Endothelial cell of umbilical vein (primary cell): ENCODE measurements at regions not wholly inside any gene's neighbourhood (a gene's known extent, or its start where the extent isn't known, plus 50 kb on each side); places are given as distances from the start of the nearest gene placed in this dataset.

Source experiments
- BruUV-seq: library from RNA; stranded (reverse); fragments of 400-500 nt; replicated peaks from 2 replicates; lab custom pipeline; 2021; lab: Mats Ljungman, UMichigan
- CTCF ChIA-PET: fragments of 300-600, 350-600 bp; sonication (Branson Sonifier 250); formaldehyde crosslinking; loops from one replicate; lab custom pipeline; 2021; ENCODE audit warnings: antibody characterized with exemption, inconsistent platforms; lab: Charles Lee
- POLR2A ChIA-PET: fragments of 300-600, 350-600 bp; sonication (Branson Sonifier 250); formaldehyde crosslinking; loops from one replicate; lab custom pipeline; 2021; ENCODE audit warnings: antibody characterized with exemption, inconsistent platforms; lab: Charles Lee
- DNase-seq: peaks from one replicate; pipeline ENCODE4 v3.0.0-alpha.2; 2011; ENCODE audit warnings: low read depth, low spot score
- FAIRE-seq: peaks from 2 replicates; lab custom pipeline; 2011; peaks lifted over from hg19 to GRCh38; lab: Jason Lieb, UNC
- H2AFZ ChIP-seq: 2 replicates; pipeline ENCODE4 v1.6.0; 2012; ENCODE audit warnings: low read depth, low read length, control low read depth, inconsistent platforms
- H3K27ac ChIP-seq: 2 replicates; pipeline ENCODE4 v1.5.1; 2011; ENCODE audit warnings: low read depth, mild to moderate bottlenecking, control low read depth, low read length, moderate library complexity; ENCODE audit not compliant: insufficient read depth
- H3K27me3 ChIP-seq, 2 experiments: 2 replicates each; pipeline versions ENCODE4 v1.6.0 to v1.6.1; 2011; ENCODE audit warnings: low read length in 2 of 2, mixed read lengths in 1 of 2; ENCODE audit not compliant: control insufficient read depth in 2 of 2, insufficient read depth in 2 of 2
- H3K36me3 ChIP-seq, 2 experiments: 2 replicates in 1 of 2; 3 replicates in 1 of 2; pipeline ENCODE4 v1.5.1; 2011; ENCODE audit warnings: low read length in 2 of 2, mild to moderate bottlenecking in 1 of 2, moderate library complexity in 1 of 2; ENCODE audit not compliant: control insufficient read depth in 2 of 2, insufficient read depth in 2 of 2; ENCODE audit errors: extremely low read depth in 1 of 2
- H3K4me1 ChIP-seq: 3 replicates; pipeline ENCODE4 v1.5.1; 2011; ENCODE audit warnings: mild to moderate bottlenecking, low read length; ENCODE audit not compliant: control insufficient read depth, insufficient read depth; ENCODE audit errors: extremely low read depth
- H3K4me2 ChIP-seq: 2 replicates; pipeline ENCODE4 v1.6.1; 2011; ENCODE audit warnings: low read length, control low read depth, mixed read lengths; ENCODE audit not compliant: insufficient read depth
- H3K4me3 ChIP-seq, 3 experiments: fragments of 200-600 bp in 1 of 3; sonication (generic), shearing (Covaris generic) in 1 of 3; replicated peaks in 1 of 3; 2 replicates each; pipeline ENCODE4 v1.5.1; 2011 to 2016; ENCODE audit warnings: control low read depth in 3 of 3, low read length in 3 of 3, mild to moderate bottlenecking in 2 of 3, inconsistent platforms in 1 of 3, low read depth in 1 of 3, moderate library complexity in 1 of 3; ENCODE audit not compliant: insufficient read depth in 1 of 3
- H3K79me2 ChIP-seq: 2 replicates; pipeline ENCODE4 v1.6.0; 2012; ENCODE audit warnings: low read length, inconsistent platforms; ENCODE audit not compliant: control insufficient read depth, insufficient read depth
- H3K9ac ChIP-seq: replicated peaks from 2 replicates; pipeline ENCODE3; 2011; ENCODE audit warnings: low read length, control low read depth; ENCODE audit not compliant: insufficient read depth; ENCODE audit errors: extremely low read depth
- H3K9me1 ChIP-seq: replicated peaks from 3 replicates; pipeline ENCODE4 v1.6.0; 2011; ENCODE audit warnings: mild to moderate bottlenecking, low read length; ENCODE audit not compliant: control insufficient read depth, insufficient read depth; ENCODE audit errors: extremely low read depth
- H3K9me3 ChIP-seq: replicated peaks from 2 replicates; pipeline ENCODE4 v1.5.1; 2012; ENCODE audit warnings: low read length, inconsistent platforms; ENCODE audit not compliant: control insufficient read depth, insufficient read depth
- H4K20me1 ChIP-seq: replicated peaks from 2 replicates; pipeline ENCODE3; 2011; ENCODE audit warnings: mild to moderate bottlenecking, low read length; ENCODE audit not compliant: control insufficient read depth, insufficient read depth; ENCODE audit errors: extremely low read depth
- EZH2 ChIP-seq: IDR thresholded peaks from 2 replicates; pipeline ENCODE4 v1.6.1; 2012; ENCODE audit warnings: borderline replicate concordance, low read depth, mild to moderate bottlenecking, moderate library complexity, low read length, inconsistent platforms; ENCODE audit not compliant: severe bottlenecking
- FOS ChIP-seq: IDR thresholded peaks from 2 replicates; pipeline ENCODE4 v1.6.1; 2011; ENCODE audit warnings: mild to moderate bottlenecking, low read length, moderate library complexity, borderline replicate concordance; ENCODE audit not compliant: insufficient read depth
- GATA2 ChIP-seq: IDR thresholded peaks from 2 replicates; pipeline ENCODE4 v1.7.0; 2011; ENCODE audit warnings: low read depth, mild to moderate bottlenecking, moderate library complexity, mixed read lengths, low read length; ENCODE audit not compliant: insufficient read length, insufficient read depth
- JUN ChIP-seq: IDR thresholded peaks from 2 replicates; pipeline ENCODE4 v1.6.1; 2011; ENCODE audit warnings: borderline replicate concordance, low read depth; ENCODE audit not compliant: insufficient read length, insufficient read depth
- MYC ChIP-seq: IDR thresholded peaks from one replicate; pipeline ENCODE4 v1.6.1; 2011; ENCODE audit warnings: mild to moderate bottlenecking, low read depth, low read length
- POLR2A ChIP-seq: IDR thresholded peaks from 2 replicates; pipeline ENCODE4 v1.6.1; 2012; ENCODE audit warnings: low read depth, mild to moderate bottlenecking, control low read depth, low read length
- POLR2AphosphoS5 ChIP-seq: IDR thresholded peaks from 2 replicates; pipeline ENCODE4 v1.6.1; 2012; ENCODE audit warnings: low read depth, mild to moderate bottlenecking, control low read depth, low read length, moderate library complexity; ENCODE audit not compliant: insufficient read depth
- dilution Hi-C: fragments of 300-500 bp; cut with MboI; formaldehyde crosslinking; loops from one replicate; pipeline ENCODE4 v1.15.0; 2019; ENCODE audit warnings: low sequenced_read_pairs; ENCODE audit not compliant: extremely low pct_ligation_motif_present
- intact Hi-C: fragments of 100-400 bp; cut with micrococcal nuclease; formaldehyde crosslinking; loops from one replicate; pipeline ENCODE4 v1.10.0; 2022
- TF ChIP-seq, protein P1 (sequence below): IDR thresholded peaks from 2 replicates; pipeline ENCODE4 v1.6.1; 2011; ENCODE audit not compliant: insufficient read depth, insufficient read length
- TF ChIP-seq, protein P2 (sequence below), 2 donors: IDR thresholded peaks; 1 replicate in 1 of 2; 2 replicates in 1 of 2; pipeline ENCODE4 v1.5.1; 2011; ENCODE audit warnings: low read length in 2 of 2, mild to moderate bottlenecking in 2 of 2, moderate library complexity in 2 of 2, control low read depth in 1 of 2, inconsistent platforms in 1 of 2, low read depth in 1 of 2; ENCODE audit not compliant: insufficient read depth in 1 of 2; ENCODE audit errors: extremely low read depth in 1 of 2

DNA sequence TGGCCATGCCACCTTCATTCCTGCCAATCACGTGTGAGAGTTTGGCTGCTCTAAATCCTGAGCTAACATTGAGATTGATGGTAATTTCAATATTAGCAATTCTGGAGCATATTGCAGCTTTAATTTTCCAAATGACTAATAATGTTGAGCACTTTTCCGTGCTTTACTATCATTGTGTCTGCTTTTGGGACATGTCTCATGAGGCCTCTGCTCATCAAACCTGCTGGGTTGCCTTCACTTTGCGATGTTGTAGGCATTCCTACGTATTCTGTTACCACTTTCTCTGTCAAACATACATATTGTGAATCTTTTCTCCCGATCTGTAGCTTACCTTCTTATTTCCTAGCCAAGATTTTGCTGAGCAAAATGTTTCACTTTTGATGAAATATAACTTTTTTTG is 466.6 kb downstream of the GALR1 start:
- H3K9me1 ChIP-seq, result no peaks in the 10 kb centered on the region
- DNase-seq, result no peak
- no peak overlapping the region for H3K27ac ChIP-seq
- H3K36me3 ChIP-seq, result no peaks in the 10 kb centered on the region
- no TSS peak for BruUV-seq
- CTCF ChIA-PET, result no interaction called here
- no peaks in the 10 kb centered on the region for H3K4me1 ChIP-seq
- POLR2A ChIA-PET, result no interaction called here
- H3K27me3 ChIP-seq, result no peaks in the 10 kb centered on the region
- no peaks in the 10 kb centered on the region for H3K79me2 ChIP-seq
- H2AFZ ChIP-seq, result no peak overlapping the region
- dilution Hi-C loops, result no loop called here
- H3K9me3 ChIP-seq, result peaks cover 2% of the 10 kb centered on the region
- no peak overlapping the region for H3K4me2 ChIP-seq
- no peak overlapping the region for H3K9ac ChIP-seq
- no peak overlapping the region for H3K4me3 ChIP-seq
- no peaks in the 10 kb centered on the region for H4K20me1 ChIP-seq
- no peak for TF ChIP-seq POLR2AphosphoS5
- TF ChIP-seq, protein P1, sequence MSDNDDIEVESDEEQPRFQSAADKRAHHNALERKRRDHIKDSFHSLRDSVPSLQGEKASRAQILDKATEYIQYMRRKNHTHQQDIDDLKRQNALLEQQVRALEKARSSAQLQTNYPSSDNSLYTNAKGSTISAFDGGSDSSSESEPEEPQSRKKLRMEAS, result no peak
- no peak for TF ChIP-seq EZH2
- TF ChIP-seq JUN, result no peak
- no peak for TF ChIP-seq GATA2
- intact Hi-C loops, result no loop called here
- FAIRE-seq, result no peak

DNA sequence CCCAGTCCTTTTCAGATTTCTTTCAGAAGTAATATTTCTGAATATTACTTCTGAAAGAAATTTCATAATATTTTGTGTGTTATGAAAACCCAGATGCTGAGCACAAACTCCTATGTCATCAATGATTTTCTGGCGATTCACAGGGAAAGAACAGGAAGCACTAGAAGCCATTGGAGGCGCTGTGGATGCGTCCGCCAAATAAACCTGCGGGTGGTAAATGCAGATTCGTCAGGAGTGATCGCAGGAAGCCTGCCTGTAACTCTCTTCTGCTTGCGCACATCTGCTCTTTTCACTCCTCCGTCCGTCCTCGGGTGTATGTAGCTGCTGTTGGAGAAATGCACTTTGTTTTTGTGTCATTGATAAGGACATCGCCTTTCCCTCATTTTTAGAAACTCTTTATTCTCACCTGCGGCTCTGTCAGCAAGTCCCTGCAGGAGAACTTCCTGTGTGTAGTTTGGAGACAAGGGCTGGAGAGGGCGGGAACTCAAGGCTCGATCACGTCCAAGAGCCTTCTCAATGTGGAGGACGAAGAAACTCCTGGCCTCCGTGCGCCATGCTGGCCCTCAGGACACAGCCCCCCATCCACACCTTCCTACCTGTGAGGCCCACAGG is 483.8 kb downstream of the GALR1 start:
- peaks cover 9% of the 10 kb centered on the region for H3K9me3 ChIP-seq
- no peak overlapping the region for H2AFZ ChIP-seq
- no peak overlapping the region for H3K4me3 ChIP-seq
- CTCF ChIA-PET, result no interaction called here
- no peaks in the 10 kb centered on the region for H3K79me2 ChIP-seq
- POLR2A ChIA-PET, result no interaction called here
- no peaks in the 10 kb centered on the region for H4K20me1 ChIP-seq
- intact Hi-C loops, result no loop called here
- H3K9me1 ChIP-seq, result no peaks in the 10 kb centered on the region
- DNase-seq, result no peak
- no peak overlapping the region for H3K4me2 ChIP-seq
- dilution Hi-C loops, result no loop called here
- no peaks in the 10 kb centered on the region for H3K27me3 ChIP-seq
- no TSS peak for BruUV-seq
- no peak for TF ChIP-seq POLR2AphosphoS5
- TF ChIP-seq, protein P2, sequence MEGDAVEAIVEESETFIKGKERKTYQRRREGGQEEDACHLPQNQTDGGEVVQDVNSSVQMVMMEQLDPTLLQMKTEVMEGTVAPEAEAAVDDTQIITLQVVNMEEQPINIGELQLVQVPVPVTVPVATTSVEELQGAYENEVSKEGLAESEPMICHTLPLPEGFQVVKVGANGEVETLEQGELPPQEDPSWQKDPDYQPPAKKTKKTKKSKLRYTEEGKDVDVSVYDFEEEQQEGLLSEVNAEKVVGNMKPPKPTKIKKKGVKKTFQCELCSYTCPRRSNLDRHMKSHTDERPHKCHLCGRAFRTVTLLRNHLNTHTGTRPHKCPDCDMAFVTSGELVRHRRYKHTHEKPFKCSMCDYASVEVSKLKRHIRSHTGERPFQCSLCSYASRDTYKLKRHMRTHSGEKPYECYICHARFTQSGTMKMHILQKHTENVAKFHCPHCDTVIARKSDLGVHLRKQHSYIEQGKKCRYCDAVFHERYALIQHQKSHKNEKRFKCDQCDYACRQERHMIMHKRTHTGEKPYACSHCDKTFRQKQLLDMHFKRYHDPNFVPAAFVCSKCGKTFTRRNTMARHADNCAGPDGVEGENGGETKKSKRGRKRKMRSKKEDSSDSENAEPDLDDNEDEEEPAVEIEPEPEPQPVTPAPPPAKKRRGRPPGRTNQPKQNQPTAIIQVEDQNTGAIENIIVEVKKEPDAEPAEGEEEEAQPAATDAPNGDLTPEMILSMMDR (IDR thresholded peaks at IDR 0.05; ENCODE audit: extremely low read depth in 1 of 2, insufficient read depth in 1 of 2, low read depth in 1 of 2, low read length in 2 of 2), result no peak
- no peak for TF ChIP-seq FOS
- no peak for TF ChIP-seq POLR2A
- no peak for TF ChIP-seq EZH2
- no peak for TF ChIP-seq GATA2
- TF ChIP-seq, protein P1, result no peak
- no peak for TF ChIP-seq JUN
- no peak for TF ChIP-seq MYC
- no peaks in the 10 kb centered on the region for H3K36me3 ChIP-seq
- H3K4me1 ChIP-seq, result no peaks in the 10 kb centered on the region
- no peak overlapping the region for H3K27ac ChIP-seq
- no peak for FAIRE-seq
- no peak overlapping the region for H3K9ac ChIP-seq
